ENCODE measurements at regions not wholly inside any gene's neighbourhood (a gene's known extent, or its start where the extent isn't known, plus 50 kb on each side); places are given as distances from the start of the nearest gene placed in this dataset.

DNA sequence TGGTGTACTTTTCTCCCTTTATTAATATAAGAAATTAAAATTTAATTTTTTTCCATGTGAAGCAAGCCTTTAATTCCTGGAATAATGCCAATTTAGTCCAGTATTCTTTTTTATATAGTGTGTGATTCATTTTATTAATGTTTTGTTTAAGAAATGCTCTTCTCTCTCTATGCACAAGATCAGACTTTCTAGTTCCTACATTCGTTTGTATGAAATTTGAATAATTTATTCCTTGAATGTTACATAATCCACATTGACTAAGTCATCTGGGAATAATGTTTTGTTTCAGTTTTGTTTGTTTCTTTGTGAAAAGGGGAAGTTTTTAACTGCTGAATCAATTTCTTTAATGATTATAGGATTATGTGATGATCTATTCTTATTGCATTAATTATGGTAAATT is 181.4 kb upstream of the ID4 start:
- DNase-seq, result no peak

DNA sequence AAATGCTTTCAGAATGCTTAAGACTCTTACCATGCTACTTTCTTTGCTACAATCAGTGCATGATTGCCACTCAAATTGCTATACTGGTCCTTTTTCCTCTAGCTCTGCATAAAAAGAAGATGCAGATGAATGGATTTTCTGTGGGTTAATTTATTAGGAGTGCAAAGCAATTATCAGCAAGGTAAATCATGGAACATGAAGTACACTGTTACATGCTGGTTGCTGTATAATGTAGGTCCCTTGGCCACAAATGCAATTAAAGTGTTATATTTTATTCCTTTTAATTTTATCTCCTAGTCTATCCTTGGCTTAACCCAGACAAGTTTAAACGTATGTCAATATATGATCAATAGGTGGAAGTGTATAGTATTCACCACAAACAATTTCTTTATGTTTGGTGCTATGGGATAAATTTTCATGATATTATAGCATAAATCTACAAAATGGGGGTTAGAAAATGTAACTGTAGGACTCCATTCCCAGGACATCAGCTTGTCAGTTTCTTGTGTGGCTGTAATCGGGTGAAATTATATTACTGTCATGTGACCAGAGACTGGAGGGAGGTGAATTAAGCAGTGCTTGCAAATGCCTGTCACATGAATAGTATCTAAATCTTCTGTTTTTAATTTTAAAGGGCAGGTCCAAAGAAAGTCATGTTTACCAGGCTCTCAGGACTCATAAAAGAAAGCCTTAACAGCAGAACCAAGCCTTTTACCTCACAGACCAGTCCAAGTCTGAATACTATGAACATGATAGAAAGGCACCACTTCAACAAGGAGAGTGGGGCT is 176.9 kb upstream of the ID4 start:
- DNase-seq, result no peak

DNA sequence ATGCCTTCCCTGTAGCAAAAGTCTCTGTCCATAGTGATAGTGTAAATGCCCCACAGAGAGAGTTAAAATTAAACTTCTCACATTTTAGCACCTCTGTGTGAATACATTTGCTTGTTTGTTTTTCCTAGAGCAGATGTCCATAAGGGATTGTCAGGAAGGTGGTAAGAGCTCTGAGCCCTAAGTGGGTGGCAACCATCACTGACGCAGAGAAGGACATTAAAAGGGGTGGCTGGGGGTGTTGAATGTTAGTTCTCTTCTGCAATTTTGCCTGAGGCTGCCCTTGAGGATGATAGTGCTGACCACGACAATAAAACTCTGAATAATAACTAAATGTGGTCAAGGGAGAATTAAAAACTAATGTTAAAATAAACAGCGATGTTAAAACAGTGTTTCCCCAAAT is 174.3 kb upstream of the ID4 start:
- DNase-seq, result no peak

DNA sequence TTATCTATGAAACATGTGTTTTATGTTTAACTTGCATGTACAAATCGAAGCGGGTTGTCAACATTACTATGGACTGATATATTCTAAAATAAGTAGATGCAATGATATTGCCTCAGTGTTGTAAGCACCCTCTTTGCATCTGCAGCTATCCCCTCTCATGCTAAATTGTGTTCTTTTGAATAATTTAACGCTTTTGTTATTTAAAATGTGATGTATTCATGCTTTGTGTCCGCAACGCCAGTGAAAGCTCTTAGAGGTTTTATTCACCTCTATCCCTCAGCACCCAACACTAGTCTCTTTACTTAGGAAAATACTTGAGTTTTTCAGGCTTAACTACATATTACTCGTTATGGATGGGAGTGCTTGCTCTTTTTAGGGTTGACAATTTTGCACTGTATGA is 173.7 kb upstream of the ID4 start:
- no peak for DNase-seq

DNA sequence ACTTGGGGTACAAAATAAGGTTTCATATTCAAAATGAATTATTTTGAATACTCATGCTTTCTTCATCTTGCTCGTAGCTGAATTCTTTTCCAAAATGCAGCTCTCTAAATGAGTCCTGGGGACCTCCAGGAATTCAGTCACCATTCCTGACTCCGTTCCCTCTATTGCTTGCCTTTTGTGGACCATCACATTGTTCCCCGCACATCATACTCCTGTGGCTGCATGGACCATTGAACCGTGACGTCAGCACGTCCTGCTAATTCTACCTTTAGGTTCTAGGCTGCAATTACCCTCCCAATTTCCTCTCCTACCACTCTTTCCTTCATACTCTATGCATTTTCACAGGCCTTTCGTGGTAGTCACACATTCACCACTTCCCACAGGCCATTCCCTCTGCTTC is 173.1 kb upstream of the ID4 start:
- no peak for DNase-seq

DNA sequence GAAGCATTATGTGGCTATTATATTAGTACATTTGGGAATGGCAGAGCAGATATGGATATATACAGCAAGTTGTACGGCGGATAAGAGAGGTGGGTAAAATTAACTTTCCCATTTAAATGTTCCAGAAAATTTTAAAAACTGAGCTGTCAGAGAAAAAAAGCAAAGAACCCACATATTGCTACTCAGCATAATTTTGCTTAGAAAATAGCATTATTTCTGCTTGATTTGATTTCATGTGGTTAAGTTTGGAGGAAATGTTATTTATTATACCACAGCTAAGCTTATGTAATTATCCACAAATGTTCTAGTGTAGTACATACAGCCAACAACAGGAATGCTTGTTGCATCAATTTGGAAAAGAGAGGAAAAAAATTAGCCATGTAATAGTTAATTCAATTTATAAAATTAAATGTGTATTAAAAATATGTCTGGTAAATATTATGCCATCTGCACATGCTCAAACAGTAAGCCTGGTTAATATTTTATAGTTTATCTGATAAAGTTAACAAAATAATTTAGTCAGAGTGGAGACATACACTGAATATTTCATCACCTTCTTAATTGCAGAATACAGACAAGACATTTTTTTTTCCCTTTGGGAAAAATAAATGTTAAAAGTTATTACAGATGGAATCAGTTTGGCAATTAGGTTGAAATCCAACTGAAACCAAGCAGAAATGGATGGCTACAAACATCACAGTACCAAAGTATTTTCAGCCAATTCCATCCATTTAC is 172.1 kb upstream of the ID4 start:
- no peak for DNase-seq

DNA sequence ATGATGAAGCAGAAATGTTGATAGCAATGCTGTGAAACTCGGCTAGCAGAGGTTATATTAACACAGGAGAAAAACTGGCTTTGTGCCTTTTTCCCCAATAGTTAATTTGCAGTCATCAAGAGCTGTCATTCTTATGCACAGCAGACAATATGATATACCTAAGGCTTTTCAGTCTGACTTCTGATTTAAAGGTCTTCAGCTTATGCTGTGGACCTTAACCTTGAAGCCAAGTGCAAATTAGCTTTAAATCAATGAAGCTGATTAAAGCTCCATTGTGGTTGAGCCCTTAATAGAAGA is 171.6 kb upstream of the ID4 start:
- no peak for DNase-seq

DNA sequence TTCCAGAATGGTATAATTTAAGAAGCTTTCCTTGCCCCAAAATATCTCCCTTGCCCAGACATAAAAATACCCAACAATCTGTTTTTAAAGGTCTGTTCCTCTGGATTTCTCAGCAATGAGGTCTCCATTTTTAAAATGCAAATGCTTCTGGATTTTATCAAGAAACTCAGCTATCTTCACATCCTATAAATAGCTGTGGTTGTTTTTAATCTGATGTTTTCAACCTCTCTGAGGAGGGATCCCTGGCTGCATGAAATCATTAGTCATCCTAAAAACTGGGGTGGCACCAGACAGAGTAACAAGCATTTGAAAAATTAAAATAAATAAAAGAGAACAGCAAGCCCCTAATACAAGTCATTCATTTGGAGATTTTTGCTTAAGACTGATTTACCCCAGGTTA is 168.5 kb upstream of the ID4 start:
- DNase-seq, result no peak

DNA sequence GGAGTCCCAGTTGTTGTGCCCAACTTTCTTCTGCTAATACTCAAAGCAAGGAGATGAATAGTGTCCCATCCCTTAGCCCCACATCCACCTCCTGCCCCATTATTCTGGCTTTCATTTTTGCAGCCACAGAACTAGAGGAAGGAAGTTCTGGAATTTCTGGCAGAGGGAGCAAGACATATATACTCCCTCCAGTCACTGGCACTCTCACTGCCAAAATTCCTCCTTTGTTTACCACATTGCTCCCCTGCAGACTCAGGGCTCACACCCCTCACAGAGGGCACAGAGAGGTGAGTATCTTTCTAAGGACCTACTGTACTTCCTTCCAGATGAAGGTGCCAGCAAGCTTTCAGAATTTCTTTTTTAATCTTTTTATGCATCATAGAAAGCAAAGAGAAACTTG is 168.0 kb upstream of the ID4 start:
- no peak for DNase-seq

DNA sequence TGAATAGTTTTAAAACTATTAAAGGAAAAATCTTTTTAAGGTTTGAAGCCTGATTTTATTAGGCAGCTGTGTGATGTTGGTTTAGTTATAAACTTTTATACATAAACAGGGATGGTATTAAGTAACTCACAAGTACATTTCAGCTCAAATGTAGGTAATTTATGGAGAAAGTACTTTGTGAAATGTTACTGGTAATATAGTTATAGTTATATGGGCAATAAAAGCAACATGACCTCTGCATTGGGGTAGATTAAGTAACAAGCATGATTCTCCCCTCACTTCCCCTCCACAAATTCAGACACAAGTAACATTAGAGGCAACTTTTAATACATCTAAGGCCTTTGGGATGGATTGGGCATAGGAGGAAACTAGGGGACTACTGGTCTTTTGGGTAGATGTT is 154.3 kb upstream of the ID4 start:
- DNase-seq, result no peak

DNA sequence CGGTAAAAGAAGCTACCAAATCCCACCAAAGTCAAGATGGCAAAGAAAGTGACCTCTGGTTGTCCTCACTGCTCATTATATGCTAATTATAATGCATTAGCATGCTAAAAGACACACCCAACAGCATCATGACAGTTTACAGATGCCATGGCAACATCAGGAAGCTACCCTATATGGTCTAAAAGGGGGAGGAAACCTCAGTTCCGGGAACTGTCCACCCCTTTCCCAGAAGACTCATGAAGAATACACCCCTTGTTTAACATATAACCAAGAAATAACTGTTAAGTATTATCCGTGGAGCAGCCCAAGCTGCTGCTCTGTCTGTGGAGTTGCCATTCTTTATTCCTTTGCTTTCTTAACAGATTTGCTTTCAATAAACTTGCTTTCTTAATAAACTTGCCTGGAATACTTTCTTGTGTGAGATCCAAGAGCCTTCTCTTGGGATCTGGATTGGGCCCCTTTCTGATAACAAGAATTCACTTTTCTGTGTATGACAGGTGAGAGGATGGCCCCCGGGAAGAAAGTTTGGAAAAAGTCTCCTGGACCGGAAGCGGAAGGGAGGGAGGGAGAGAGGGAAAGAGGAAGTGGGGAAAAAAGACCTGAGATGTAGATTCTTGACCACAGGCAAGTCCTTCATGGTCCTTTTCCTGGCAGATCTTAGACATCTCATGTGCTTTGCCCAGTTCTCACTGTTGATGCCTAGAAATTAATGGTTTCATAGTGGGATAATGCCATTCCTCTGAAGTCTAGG is 146.7 kb upstream of the ID4 start:
- no peak for DNase-seq

DNA sequence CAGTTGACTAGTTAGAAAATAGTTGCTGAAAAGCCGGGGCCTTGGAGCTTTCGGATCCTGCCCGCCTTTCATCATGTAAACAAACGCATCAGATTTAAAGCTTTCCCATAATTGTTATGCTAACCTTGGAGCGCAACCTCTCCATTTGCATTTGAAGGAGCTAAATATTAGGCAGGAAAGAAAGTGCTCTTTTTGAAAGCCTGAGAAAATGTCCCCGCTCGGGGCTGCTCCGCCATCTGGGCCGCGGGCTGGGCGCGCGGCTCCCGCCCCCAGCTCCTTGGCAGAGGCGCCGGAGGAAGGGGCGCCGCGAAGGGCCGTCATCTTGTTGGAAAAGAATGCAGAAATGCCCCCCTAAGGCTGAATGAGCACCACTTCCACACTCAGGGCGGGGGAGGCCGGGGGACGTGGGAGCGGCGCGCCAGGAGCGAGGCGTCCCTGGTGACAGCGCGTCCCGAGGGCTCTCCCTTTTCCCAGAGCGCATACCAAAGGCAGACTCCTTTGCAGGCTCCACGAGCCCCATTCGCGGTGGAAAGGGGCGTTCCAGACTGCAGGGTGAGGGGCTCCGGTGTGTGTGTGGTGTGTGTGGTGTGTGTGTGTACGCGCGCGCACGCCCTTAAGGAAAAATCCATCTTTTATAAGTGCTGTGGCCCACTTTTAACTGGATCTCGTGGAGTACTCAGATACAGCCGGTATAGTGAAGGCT is 145.6 kb upstream of the ID4 start:
- DNase-seq, result no peak

DNA sequence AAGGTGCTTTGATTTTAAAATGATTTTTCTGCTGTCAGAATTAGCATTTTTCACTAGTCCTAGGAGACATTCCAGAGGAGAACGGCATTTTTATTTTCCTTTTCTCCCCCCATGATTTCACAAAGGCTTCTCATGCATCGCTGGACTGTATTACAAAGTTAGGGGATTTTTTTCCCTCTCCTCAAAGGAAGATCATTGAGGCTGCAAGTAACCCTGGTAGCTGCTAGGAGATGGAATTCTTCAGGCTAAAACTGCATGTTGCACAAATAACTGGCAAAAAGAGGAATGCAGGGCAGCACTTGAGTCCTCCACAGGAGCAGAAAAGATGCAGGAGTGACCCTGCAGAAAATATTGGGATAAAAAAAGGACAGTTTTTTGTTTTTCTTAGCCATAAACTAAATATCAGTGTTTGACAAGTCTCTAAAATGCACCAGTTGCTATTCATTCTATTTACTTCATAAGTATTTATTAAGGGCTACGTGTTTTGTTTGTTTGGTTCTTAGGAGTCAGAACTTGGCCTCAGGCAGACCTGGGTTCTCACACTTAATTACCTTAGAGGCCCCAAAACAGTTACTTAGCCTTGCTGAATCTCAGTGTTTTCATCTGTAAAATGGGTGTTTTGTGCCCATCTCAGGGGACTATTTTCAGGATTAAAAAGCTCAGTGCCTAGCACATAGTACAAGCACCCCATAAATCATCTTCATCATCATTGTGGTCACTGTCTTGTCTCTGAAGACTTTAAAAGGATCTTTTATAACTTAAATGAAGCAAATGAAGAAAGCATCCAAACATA is 144.5 kb upstream of the ID4 start:
- no peak for DNase-seq

DNA sequence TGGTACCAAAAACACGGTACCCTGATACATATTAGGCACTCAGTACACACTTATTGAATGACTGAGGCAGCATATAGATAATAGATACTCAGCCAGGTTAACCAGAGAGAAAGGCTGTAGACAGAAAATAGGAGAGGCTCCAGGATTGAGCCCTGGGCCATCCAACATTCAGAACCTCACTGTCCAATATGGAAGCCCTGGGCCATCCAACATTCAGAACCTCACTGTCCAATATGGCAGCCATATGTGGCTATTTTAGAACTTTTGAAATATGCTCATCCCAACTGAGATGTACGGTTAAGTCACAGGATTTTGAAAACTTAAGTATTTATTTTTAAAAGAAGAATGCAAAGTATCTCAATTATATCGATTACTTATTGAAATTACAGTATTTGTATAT is 142.5 kb upstream of the ID4 start:
- DNase-seq, result no peak

DNA sequence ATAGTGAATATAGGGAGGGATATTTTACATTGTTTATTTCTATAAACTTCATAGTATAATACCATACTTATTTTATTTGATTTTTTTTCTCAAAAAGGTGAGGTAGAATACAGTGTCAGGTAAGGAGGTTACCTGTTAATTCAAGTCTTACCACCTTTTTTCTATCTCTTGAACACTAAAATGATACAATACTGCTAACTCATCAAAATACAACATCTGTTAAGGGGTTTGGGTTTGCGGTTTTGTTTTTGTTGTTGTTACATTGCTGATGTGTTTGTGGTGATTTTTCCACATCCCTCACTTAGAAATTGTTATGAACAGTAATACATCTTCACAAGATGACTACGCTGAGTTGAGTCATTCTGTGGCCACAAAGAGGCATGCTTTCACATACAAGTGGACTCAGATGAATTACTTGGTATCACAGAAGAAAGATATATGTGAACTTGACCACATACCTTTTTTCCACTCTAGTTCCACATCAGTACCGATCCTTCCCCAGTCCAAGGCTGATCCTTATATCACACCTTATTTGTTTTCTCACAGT is 139.4 kb upstream of the ID4 start:
- DNase-seq, result no peak

DNA sequence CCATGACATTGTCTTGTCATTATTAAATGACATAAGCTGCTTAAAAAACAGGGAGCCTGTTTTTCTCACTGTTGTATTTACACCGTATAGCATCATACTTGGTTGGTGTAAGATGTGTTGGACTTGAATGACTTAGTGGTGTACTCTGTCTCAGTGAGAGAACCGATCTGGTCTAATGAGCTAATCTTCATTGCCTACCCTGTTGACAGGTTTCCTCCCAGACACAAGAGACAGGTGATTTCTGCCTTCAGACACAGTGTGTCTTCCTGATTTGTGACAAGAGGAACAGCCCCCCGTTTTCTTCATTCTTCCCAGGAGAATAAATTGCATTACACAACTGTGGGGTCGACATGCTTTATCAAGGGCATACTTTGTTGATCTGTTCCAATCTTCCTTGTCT is 137.2 kb upstream of the ID4 start:
- DNase-seq, result no peak

DNA sequence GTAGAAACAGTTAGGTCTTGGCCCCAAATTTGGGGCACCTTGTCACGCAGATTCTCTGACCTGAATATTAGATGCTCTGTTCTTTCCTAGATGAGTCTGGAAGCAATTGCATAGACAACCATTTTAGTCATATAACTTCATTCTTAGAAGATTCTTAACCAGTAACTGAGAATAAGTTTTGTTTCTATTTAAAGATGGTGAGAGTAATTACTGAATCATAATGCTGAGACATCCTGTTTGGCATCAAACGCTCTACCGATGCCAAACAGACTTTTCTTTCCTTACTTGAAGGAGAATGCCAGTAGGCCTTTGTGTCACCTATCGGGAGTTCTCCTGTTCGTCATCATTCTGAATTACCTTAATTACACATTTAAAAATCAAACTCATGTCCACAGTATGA is 131.6 kb upstream of the ID4 start:
- no peak for DNase-seq

DNA sequence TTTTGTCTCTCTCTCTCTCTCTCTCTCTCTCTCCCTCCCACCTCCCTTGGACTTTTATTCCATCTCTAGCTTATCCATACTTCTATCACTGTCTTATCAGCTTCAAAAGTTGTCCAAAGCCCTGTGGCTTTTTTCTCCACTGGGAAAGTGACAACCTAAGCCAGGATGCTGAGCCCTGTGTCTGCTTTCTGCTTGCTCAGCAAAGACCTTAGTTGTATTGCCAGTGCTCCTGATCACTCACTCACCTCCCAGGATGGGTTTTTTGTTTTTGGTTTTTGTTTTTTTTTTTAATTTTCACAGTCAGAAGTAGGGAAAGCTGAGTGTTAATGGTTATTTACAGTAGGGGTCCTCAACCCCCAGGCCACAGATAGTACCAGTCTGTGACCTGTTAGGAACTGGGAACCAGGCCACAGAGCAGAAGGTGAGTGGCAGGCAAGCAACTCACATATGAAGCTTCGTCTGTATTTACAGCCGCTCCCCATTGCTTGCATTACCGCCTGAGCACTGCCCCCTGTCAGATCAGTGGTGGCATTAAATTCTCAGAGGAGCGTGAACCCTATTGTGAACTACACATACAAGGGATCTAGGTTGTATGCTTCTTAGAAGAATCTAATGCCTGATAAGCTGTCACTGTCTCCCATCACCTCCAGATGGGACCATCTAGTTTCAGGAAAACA is 125.0 kb upstream of the ID4 start:
- no peak for DNase-seq

DNA sequence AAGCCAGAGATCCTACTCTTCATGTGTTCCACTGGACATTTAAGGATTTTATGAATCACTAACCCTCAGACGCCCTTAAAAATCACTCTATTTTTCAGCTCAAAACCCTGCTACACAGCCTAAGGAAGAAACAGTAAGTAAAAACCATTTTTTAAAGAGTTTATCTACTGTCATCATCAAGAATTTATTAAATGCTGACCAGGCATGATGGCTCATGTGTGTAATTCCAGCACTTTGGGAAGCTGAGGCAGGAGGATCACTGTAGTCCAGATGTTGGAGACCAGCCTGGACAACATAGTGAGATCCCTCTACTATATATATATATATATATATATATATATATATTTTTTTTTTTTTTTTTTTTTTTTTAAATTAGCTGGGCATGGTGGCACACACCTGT is 124.2 kb upstream of the ID4 start:
- no peak for DNase-seq

DNA sequence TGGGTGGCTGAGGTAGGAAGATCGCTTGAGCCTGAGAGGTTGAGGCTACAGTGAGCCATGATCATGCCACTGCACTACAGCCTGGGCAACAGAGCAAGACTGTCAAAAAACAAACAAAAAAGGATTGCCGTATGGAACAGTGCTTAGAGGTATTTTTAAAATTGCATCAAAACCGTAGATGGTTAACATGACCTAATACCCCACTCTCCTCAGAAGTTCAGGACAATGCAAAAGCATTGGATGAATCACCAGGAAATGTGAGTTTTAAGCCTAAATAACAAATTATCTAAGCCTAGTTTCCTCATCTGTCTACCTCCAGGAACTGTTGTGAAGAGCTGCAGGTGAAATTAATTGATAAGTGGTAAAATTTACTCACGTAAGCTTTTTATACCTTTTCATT is 123.8 kb upstream of the ID4 start:
- DNase-seq, result no peak

DNA sequence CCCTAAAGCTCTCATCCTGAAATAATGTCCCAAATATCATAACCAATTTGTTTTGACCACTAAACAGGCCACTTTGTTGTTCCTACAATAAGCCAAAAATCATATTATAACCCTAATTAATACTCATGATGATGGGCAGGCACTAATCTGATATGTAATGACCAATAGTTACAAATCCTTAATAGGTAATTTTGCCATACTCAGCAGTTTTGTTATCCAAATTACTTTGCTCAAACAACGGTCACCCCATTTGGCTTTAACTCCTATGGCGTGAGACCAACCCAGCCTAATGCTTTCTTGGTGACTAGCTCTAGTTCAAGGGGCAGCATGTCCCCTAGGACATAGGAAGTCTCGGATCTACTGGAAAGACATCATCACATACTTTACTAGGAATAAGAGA is 123.2 kb upstream of the ID4 start:
- DNase-seq, result no peak
